Thymus (tissue), 11 donors: ENCODE measurements at regions not wholly inside any gene's neighbourhood (a gene's known extent, or its start where the extent isn't known, plus 50 kb on each side); places are given as distances from the start of the nearest gene placed in this dataset.

Experiments
- DNase-seq, 9 donors: peaks; one replicate each; pipeline ENCODE4 v3.0.0-alpha.2; 2013; ENCODE audit warnings: low spot score in 9 of 9, low read depth in 6 of 9, missing footprints in 1 of 9
- H3K27ac ChIP-seq, 2 donors: one replicate each; pipeline ENCODE4 v1.5.1; 2013; ENCODE audit warnings: control low read depth in 1 of 2, low read depth in 1 of 2, low read length in 1 of 2, mild to moderate bottlenecking in 1 of 2, moderate library complexity in 1 of 2
- H3K27me3 ChIP-seq, 2 donors: one replicate each; pipeline ENCODE4 v1.5.1; 2013; ENCODE audit warnings: low read length in 1 of 2; ENCODE audit not compliant: control insufficient read depth in 2 of 2, insufficient read depth in 1 of 2
- H3K36me3 ChIP-seq, 2 donors: one replicate each; pipeline ENCODE4 v1.5.1; 2013; ENCODE audit warnings: low read length in 1 of 2, mild to moderate bottlenecking in 1 of 2, moderate library complexity in 1 of 2; ENCODE audit not compliant: control insufficient read depth in 2 of 2, insufficient read depth in 2 of 2
- H3K4me1 ChIP-seq, 2 donors: one replicate each; pipeline ENCODE4 v1.5.1; 2013; ENCODE audit warnings: low read length in 2 of 2; ENCODE audit not compliant: control insufficient read depth in 2 of 2, insufficient read depth in 2 of 2
- H3K4me3 ChIP-seq, 2 donors: one replicate each; pipeline ENCODE4 v1.5.1; 2013; ENCODE audit warnings: low read length in 2 of 2, control low read depth in 1 of 2, mild to moderate bottlenecking in 1 of 2
- H3K9me3 ChIP-seq, 2 donors: one replicate each; pipeline ENCODE4 v1.5.1; 2013; ENCODE audit warnings: low read length in 1 of 2, mild to moderate bottlenecking in 1 of 2; ENCODE audit not compliant: control insufficient read depth in 2 of 2, insufficient read depth in 1 of 2
- WGBS: extraction: QIAGEN DNeasy Blood & Tissue Kit; methylation state at CpG from one replicate; pipeline ENCODE4 v1.1.7; 2013; 5-methylcytosine and 5-hydroxymethylcytosine counted together
- donor health status: healthy.

GRCh38 chr4:116881077-116881476, 204.3 kb downstream of the TRAM1L1 start:
- no peak overlapping the region for H3K27ac ChIP-seq
- H3K4me1 ChIP-seq: no peaks in the 10 kb centered on the region
- H3K27me3 ChIP-seq: no peaks in the 10 kb centered on the region
- 26% methylated on average over 1 of the region's 1 CpG for WGBS
- no peak overlapping the region for H3K4me3 ChIP-seq
- no peaks in the 10 kb centered on the region for H3K36me3 ChIP-seq
- no peaks in the 10 kb centered on the region for H3K9me3 ChIP-seq
- DNase-seq: no peak

- no peaks in the 10 kb centered on the region for H3K27me3 ChIP-seq
- WGBS: 17% methylated on average over 1 of the region's 1 CpG
- no peak for DNase-seq
- H3K4me1 ChIP-seq: no peaks in the 10 kb centered on the region
- no peaks in the 10 kb centered on the region for H3K9me3 ChIP-seq
- H3K36me3 ChIP-seq: no peaks in the 10 kb centered on the region
- no peak overlapping the region for H3K27ac ChIP-seq
- no peak overlapping the region for H3K4me3 ChIP-seq
These were observed 204.8 kb downstream of the TRAM1L1 start for GRCh38 chr4:116880625-116881024.

- no peaks in the 10 kb centered on the region for H3K27me3 ChIP-seq
- no peak overlapping the region for H3K4me3 ChIP-seq
- H3K36me3 ChIP-seq: no peaks in the 10 kb centered on the region
- no peaks in the 10 kb centered on the region for H3K9me3 ChIP-seq
- no peak for DNase-seq
- H3K4me1 ChIP-seq: no peaks in the 10 kb centered on the region
- no peak overlapping the region for H3K27ac ChIP-seq
These were observed 207.1 kb downstream of the TRAM1L1 start for GRCh38 chr4:116878280-116878679.

GRCh38 chr4:116877069-116877468, 208.3 kb downstream of the TRAM1L1 start:
- no peaks in the 10 kb centered on the region for H3K9me3 ChIP-seq
- no peak overlapping the region for H3K27ac ChIP-seq
- H3K4me3 ChIP-seq: no peak overlapping the region
- H3K36me3 ChIP-seq: no peaks in the 10 kb centered on the region
- WGBS: 95% methylated on average over 1 of the region's 1 CpG
- H3K27me3 ChIP-seq: no peaks in the 10 kb centered on the region
- DNase-seq: no peak
- no peaks in the 10 kb centered on the region for H3K4me1 ChIP-seq

GRCh38 chr4:116872941-116873340, 212.4 kb downstream of the TRAM1L1 start:
- Histone ChIP-seq H3K4me1 (no peaks in the 10 kb centered on the region), H3K27me3 (no peaks in the 10 kb centered on the region), H3K36me3 (no peaks in the 10 kb centered on the region), H3K4me3 (no peak overlapping the region), H3K27ac (no peak overlapping the region), H3K9me3 (no peaks in the 10 kb centered on the region)
- DNase-seq: no peak
- 89% methylated on average over 1 of the region's 1 CpG for WGBS

GRCh38 chr4:116872308-116872707, 213.1 kb downstream of the TRAM1L1 start:
- no peaks in the 10 kb centered on the region for H3K9me3 ChIP-seq
- WGBS: 87% methylated on average over 1 of the region's 1 CpG
- H3K27ac ChIP-seq: no peak overlapping the region
- DNase-seq: no peak
- H3K36me3 ChIP-seq: no peaks in the 10 kb centered on the region
- no peaks in the 10 kb centered on the region for H3K27me3 ChIP-seq
- H3K4me1 ChIP-seq: no peaks in the 10 kb centered on the region
- H3K4me3 ChIP-seq: no peak overlapping the region

GRCh38 chr4:116870686-116871085, 214.7 kb downstream of the TRAM1L1 start:
- no peak overlapping the region for H3K4me3 ChIP-seq
- H3K9me3 ChIP-seq: no peaks in the 10 kb centered on the region
- no peak for DNase-seq

GRCh38 chr4:116866106-116866505, 219.3 kb downstream of the TRAM1L1 start:
- H3K27ac ChIP-seq: no peak overlapping the region
- no peaks in the 10 kb centered on the region for H3K36me3 ChIP-seq
- 89% methylated on average over 2 of the region's 2 CpGs for WGBS
- no peaks in the 10 kb centered on the region for H3K4me1 ChIP-seq
- no peaks in the 10 kb centered on the region for H3K27me3 ChIP-seq
- no peak for DNase-seq
- H3K9me3 ChIP-seq: no peaks in the 10 kb centered on the region
- H3K4me3 ChIP-seq: no peak overlapping the region

More at GRCh38 chr4:116870686-116871085, 214.7 kb downstream of the TRAM1L1 start:
- no peaks in the 10 kb centered on the region for H3K27me3 ChIP-seq
- no peaks in the 10 kb centered on the region for H3K36me3 ChIP-seq
- no peaks in the 10 kb centered on the region for H3K4me1 ChIP-seq
- 87% methylated on average over 3 of the region's 3 CpGs for WGBS
- H3K27ac ChIP-seq: no peak overlapping the region

GRCh38 chr4:116862592-116862991, 222.8 kb downstream of the TRAM1L1 start:
- H3K27ac ChIP-seq: no peak overlapping the region
- H3K27me3 ChIP-seq: no peaks in the 10 kb centered on the region
- 91% methylated on average over 1 of the region's 1 CpG for WGBS
- no peak overlapping the region for H3K4me3 ChIP-seq
- no peaks in the 10 kb centered on the region for H3K9me3 ChIP-seq
- no peaks in the 10 kb centered on the region for H3K4me1 ChIP-seq
- no peaks in the 10 kb centered on the region for H3K36me3 ChIP-seq
- no peak for DNase-seq

GRCh38 chr4:116860891-116861290, 224.5 kb downstream of the TRAM1L1 start:
- 93% methylated on average over 1 of the region's 1 CpG for WGBS
- no peak for DNase-seq
- Histone ChIP-seq H3K9me3 (no peaks in the 10 kb centered on the region), H3K4me3 (no peak overlapping the region), H3K36me3 (no peaks in the 10 kb centered on the region), H3K4me1 (no peaks in the 10 kb centered on the region), H3K27ac (no peak overlapping the region), H3K27me3 (no peaks in the 10 kb centered on the region)
